ENCODE measurements at regions not wholly inside any gene's neighbourhood (a gene's known extent, or its start where the extent isn't known, plus 50 kb on each side); places are given as distances from the start of the nearest gene placed in this dataset.

DNA sequence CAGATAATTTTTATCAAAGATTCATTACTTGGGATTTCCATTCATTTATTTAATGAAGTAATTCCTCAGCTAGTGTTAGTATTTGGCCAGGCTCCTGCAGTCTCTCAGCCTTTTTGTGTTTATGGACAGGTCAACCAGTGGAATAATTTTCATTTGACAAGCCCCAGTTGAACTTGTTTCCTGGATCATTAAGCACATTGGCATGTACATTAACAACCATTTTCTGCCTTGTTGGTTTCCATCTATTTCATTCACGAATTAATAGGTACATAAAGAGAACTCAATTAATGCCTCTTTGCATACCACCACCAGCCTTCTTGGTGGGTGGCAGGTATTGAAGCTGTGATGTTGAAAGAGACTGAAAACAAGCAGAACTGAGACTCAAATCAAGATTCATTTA is 745.2 kb downstream of the KCNA4 start:
- TF ChIP-seq, protein P1, sequence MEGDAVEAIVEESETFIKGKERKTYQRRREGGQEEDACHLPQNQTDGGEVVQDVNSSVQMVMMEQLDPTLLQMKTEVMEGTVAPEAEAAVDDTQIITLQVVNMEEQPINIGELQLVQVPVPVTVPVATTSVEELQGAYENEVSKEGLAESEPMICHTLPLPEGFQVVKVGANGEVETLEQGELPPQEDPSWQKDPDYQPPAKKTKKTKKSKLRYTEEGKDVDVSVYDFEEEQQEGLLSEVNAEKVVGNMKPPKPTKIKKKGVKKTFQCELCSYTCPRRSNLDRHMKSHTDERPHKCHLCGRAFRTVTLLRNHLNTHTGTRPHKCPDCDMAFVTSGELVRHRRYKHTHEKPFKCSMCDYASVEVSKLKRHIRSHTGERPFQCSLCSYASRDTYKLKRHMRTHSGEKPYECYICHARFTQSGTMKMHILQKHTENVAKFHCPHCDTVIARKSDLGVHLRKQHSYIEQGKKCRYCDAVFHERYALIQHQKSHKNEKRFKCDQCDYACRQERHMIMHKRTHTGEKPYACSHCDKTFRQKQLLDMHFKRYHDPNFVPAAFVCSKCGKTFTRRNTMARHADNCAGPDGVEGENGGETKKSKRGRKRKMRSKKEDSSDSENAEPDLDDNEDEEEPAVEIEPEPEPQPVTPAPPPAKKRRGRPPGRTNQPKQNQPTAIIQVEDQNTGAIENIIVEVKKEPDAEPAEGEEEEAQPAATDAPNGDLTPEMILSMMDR (IDR thresholded peaks at IDR 0.05): no peak
- Mint-ChIP-seq H3K4me3 (no peak overlapping the region), H3K27me3 (ENCODE audit: low read depth, poor library complexity) (no peaks in the 10 kb centered on the region), H3K36me3 (ENCODE audit: low read depth) (no peaks in the 10 kb centered on the region), H3K9me3 (no peaks in the 10 kb centered on the region), H3K4me1 (no peaks in the 10 kb centered on the region), H3K27ac (no peak overlapping the region)
- no peak for DNase-seq

DNA sequence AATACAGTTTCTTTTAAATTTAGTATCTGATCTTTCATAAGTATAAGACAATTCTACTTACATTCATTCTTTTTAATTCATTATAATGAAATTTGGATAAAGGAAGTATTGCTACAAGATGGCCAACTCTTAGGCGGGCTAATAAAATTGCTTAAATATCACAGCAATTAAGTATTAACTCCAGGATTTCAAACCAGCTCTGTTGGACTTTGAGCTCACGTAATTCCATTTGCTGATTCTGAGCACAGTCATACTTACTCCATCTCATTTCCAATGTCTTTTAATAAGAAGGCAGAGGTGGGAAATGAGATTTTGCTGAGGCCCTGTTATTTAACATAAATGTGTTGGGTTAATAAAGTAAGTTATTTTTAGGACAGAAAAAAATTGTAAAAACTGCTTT is 748.1 kb downstream of the KCNA4 start:
- no peaks in the 10 kb centered on the region for H3K36me3 Mint-ChIP-seq (ENCODE audit: low read depth)
- no peaks in the 10 kb centered on the region for H3K27me3 Mint-ChIP-seq (ENCODE audit: low read depth, poor library complexity)
- no peak for DNase-seq
- H3K4me3 Mint-ChIP-seq: no peak overlapping the region
- TF ChIP-seq, protein P1 (IDR thresholded peaks at IDR 0.05): no peak
- H3K4me1 Mint-ChIP-seq: no peaks in the 10 kb centered on the region
- no peaks in the 10 kb centered on the region for H3K9me3 Mint-ChIP-seq
- H3K27ac Mint-ChIP-seq: no peak overlapping the region

DNA sequence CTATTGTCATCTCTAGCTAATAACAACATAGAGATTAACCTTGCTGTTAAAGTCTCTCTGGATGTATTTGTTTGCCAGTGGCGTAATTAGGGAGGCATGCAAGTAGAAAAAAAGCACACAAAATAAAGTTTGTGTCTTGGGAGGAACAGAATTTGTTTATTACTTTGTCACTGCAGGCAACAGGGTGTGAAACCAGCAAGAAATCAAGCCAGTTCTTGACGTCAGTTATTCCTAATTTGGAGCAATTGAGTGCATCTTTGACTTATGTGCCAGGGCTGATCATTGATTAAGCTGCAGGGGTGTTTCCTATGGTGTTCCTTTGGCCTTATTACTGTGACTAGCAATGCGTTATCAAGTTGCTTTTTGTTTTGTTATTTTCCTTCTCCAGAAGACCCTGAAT is 751.0 kb downstream of the KCNA4 start:
- H3K27ac Mint-ChIP-seq: no peak overlapping the region

DNA sequence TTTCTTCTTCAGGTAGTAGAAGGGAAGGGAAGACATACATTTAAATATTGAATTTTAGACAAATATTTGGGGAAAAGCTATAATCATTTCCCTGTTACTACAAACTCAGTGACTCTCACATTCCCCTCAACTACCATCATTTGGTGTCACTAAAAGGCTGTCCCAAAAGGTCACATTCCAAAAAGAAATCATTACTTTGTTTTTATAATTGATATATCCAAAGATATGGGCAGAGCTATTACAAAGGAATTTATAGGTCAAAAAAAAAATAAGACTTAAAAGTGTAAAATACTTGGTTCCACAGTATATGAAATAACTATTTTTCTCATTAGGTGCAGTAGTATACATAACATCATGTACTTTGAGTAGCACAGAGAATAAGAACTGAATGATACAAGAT is 751.4 kb downstream of the KCNA4 start:
- H3K4me3 Mint-ChIP-seq: no peak overlapping the region
- no peaks in the 10 kb centered on the region for H3K36me3 Mint-ChIP-seq (ENCODE audit: low read depth)
- no peaks in the 10 kb centered on the region for H3K27me3 Mint-ChIP-seq (ENCODE audit: low read depth, poor library complexity)
- H3K9me3 Mint-ChIP-seq: no peaks in the 10 kb centered on the region
- H3K27ac Mint-ChIP-seq: no peak overlapping the region
- no peaks in the 10 kb centered on the region for H3K4me1 Mint-ChIP-seq
- TF ChIP-seq, protein P1 (IDR thresholded peaks at IDR 0.05): no peak
- no peak for DNase-seq

More for the DNA sequence above, 751.0 kb downstream of the KCNA4 start:
- TF ChIP-seq, protein P1 (IDR thresholded peaks at IDR 0.05): no peak
- Mint-ChIP-seq H3K27me3 (ENCODE audit: low read depth, poor library complexity) (no peaks in the 10 kb centered on the region), H3K36me3 (ENCODE audit: low read depth) (no peaks in the 10 kb centered on the region), H3K4me1 (no peaks in the 10 kb centered on the region), H3K4me3 (no peak overlapping the region), H3K9me3 (no peaks in the 10 kb centered on the region)
- no peak for DNase-seq

DNA sequence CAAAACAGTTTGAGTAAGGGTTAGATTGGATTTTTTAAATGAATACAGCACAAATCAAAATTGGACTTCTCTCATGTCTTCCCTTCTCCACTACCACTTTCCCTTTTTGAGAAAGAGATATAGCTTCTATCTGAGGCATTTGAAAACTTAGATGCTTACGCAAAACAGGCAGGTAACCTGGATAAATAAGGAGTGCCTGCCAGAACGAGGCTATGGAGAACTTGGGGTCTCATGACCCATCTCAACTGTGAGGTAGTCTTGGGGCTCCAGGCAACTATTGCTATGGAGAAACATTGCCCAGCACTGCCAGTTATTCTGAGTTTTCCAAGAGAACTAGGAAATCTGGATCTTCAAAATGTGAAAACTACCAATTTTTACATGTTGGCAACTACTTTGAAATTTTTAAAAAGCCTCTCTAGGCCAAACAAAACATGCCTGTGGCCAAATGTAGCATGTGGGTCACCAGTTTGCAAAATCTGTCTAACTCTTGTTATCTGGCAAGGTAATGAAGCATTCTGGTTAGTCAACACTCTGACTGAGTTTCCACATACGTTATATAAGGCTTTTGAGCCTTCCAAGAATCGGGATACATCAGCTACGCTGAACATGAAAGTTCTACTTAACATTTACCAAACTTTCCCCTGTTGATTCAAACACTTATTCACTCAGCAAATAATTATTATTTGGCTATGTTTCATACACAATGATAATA is 752.7 kb downstream of the KCNA4 start:
- Mint-ChIP-seq H3K36me3 (ENCODE audit: low read depth) (no peaks in the 10 kb centered on the region), H3K27me3 (ENCODE audit: low read depth, poor library complexity) (no peaks in the 10 kb centered on the region), H3K9me3 (no peaks in the 10 kb centered on the region), H3K4me1 (no peaks in the 10 kb centered on the region), H3K27ac (no peak overlapping the region), H3K4me3 (no peak overlapping the region)
- DNase-seq: no peak
- TF ChIP-seq, protein P1 (IDR thresholded peaks at IDR 0.05): no peak

DNA sequence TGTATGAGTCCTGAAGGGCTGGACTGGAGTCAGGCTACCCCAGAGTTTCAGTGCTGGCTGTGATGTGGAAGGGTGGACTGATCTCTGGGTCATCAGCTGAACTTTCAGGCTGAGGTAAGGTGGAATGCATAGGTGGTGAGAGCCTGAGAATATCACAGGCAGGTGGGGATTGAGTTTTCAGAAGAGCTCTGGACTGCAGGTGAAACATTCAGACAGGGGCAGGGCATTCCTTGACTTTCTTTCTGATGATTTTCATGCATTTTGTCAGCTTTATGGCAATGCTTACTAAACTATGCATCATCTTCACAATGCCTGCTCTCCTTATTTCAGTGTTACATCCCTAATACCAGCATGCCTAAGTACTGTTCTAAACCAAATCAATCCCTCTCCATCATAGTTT is 755.0 kb downstream of the KCNA4 start:
- TF ChIP-seq, protein P1 (IDR thresholded peaks at IDR 0.05): no peak
- H3K9me3 Mint-ChIP-seq: no peaks in the 10 kb centered on the region
- no peaks in the 10 kb centered on the region for H3K36me3 Mint-ChIP-seq (ENCODE audit: low read depth)
- H3K27ac Mint-ChIP-seq: no peak overlapping the region
- H3K4me3 Mint-ChIP-seq: no peak overlapping the region
- no peaks in the 10 kb centered on the region for H3K4me1 Mint-ChIP-seq
- no peak for DNase-seq
- no peaks in the 10 kb centered on the region for H3K27me3 Mint-ChIP-seq (ENCODE audit: low read depth, poor library complexity)

Data from nephron progenitor cell (in vitro differentiated cells).